ENCODE measurements at regions not wholly inside any gene's neighbourhood (a gene's known extent, or its start where the extent isn't known, plus 50 kb on each side); places are given as distances from the start of the nearest gene placed in this dataset.

DNA sequence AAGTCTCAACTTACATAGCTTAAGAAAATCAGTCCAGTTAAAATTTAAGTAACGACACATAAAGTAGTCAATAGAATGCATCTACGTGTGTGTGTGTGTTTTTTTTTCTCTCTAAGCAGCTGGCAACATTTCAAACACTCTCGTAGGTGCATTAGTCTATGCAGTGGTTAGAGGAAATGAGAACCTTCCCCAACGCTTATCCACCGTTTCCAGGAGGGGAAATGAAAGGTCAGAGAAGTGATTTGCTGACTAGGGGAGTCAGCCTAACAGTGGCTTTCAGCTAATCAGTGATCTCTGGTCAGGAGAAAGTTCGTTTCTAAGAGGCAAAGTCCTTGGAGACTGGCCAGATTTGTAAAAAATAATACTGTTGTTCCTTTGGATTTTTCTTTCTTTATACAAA is 806.6 kb downstream of the C6orf118 start:
- TF ChIP-seq CTCF (IDR thresholded peaks at IDR 0.05 in 2 of 3, conservative IDR thresholded peaks at IDR 0.05 in 1 of 3; ENCODE audit: borderline replicate concordance in 1 of 3, insufficient read depth in 1 of 3, low read depth in 2 of 3, low read length in 2 of 3) (no peak), ELF1 (IDR thresholded peaks at IDR 0.05; ENCODE audit: borderline replicate concordance, low read depth) (no peak), ZNF274 (IDR thresholded peaks at IDR 0.05; ENCODE audit: low read depth, low read length) (no peak), POLR2A (IDR thresholded peaks at IDR 0.05; ENCODE audit: borderline replicate concordance, extremely low read depth, insufficient read depth, insufficient read length) (no peak), EZH2phosphoT487 (IDR thresholded peaks at IDR 0.05; ENCODE audit: borderline replicate concordance) (no peak), EZH2 (IDR thresholded peaks at IDR 0.05) (no peak), SRF (IDR thresholded peaks at IDR 0.05; ENCODE audit: low read depth) (no peak)
